HG02885 (cell line): ENCODE measurements at regions not wholly inside any gene's neighbourhood (a gene's known extent, or its start where the extent isn't known, plus 50 kb on each side); places are given as distances from the start of the nearest gene placed in this dataset.

Source experiments
- ATAC-seq: cut with Tn5 transposase; IDR thresholded peaks from one replicate; pipeline ENCODE4 v1.9.1; 2021; ENCODE audit warnings: mild to moderate bottlenecking; ENCODE audit not compliant: unreplicated experiment, poor library complexity

DNA sequence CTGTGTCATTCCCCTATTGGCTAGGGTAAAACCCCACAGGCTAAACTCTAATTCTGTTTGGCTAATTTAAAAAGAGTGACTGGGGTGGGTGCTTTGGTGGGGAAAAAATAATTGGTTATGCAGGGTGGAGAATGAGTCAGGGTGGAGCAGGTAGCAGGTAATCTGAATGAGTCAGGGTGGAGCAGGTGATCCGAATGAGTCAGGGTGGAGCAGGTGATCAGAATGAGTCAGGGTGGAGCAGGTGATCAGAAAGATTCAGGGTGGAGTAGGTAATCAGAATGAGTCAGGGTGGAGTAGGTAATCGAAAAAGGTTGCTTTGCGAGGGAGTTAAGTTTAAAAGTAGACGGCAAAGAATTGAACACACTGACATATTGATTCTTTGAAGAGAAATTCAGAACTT is 1218.8 kb upstream of the ATXN8OS start:
- ATAC-seq, result no peak

DNA sequence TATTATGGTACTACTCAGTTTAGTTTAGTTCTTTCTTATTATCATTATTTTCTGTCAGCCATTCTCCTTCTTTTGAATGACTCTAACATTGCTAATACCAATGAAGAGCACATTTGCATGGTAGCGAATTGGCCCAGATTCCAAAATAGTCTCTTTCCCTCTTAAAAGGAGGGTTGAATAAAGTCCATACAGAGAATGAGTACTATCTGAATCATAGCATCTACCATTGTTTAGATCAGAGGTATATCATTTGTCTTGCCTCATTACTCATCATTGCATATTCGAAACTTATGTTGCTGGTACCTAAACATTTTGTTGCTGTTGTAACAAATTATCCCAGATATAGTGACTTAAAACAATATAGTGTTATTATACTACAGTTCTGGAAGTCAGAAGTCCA is 1235.3 kb upstream of the ATXN8OS start:
- ATAC-seq, result no peak

DNA sequence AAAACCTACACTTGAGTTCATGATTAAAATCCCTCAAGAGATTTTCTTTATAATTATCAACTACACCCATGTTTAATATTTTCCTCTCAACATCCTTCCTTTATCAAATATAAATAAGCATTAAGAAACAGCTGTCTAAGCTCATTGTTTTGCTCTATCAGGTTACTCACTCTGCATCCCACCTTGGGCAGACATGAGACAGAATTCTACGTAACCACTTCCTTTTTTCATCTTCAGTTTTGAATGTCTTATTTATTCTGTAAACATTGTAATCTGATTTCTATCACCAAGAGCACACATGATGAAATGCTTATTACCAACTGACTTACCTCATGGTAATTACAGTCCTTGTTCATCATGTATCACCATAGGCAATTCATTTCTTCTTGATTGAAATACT is 1256.6 kb upstream of the ATXN8OS start:
- no peak for ATAC-seq

DNA sequence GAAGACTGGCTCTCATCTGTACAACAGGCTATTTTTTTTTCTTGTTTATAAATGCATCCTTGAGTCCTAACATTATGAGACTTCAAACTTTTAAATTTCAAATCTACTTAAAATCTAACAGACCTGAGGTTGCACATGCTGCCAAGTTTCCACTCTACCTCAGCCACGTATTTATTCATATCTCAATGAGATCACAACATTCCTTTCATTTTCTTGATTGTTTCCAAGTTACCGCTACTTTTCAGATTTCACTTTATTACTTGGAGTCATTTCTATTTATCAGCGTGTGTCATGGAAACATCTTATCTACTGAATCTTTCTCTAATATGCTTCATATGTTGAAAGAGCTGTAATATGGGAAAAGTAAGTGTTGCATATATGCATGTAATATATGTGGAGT is 1257.5 kb upstream of the ATXN8OS start:
- no peak for ATAC-seq

DNA sequence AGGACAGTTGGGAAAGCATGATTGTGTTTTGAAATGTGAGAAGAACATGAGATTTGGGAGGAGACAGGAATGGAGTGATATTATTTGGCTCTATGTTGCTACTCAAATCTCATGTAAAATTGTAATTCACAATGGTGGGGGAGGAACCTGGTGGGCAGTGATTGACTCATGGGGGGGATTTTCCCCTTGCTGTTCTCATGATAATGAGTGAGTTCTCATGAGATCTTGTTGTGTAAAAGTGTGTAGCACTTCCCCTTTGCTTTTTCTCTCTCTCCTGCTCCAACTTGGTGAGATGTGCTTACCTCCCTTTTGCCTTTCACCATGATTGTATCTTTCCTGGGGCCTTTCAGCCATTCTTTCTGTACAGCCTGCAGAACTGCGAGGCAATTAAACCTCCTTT is 1261.0 kb upstream of the ATXN8OS start:
- no peak for ATAC-seq

DNA sequence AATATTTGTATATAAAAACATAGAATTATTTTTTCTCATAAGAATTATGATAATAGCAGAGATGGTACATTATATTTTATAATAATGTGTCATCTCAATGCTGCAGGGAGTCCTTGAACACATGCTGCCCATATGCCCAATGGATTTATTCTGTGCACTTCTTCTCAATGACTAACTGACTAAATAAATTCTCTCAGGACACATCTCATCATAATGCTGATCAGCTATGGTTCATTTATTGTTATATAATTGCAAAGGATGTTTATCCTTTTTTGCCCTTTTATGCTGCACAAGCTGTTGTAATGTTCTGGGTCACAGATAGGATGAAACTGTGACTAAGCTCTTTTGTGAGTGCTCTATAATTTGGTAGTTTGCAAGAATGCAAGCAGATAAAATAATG is 1273.3 kb upstream of the ATXN8OS start:
- ATAC-seq, result no peak

DNA sequence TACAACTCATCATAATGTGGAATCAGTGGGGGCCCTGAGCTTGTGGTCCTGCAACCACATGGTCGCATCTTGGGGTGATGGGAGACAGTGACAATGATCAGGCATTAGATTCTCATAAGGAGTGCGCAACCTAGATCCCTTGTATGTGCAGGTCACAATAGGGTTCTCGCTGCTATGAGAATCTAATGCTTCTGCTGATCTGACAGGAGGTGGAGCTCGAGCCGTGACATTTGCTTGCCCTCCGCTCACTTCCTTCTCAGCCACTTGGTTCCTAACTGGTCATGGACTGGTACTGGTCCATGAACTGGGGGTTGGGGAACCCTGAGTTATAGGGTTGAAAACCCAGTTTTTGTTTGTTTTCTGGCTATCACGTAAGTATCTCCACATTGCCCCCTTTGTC is 1290.9 kb upstream of the ATXN8OS start:
- no peak for ATAC-seq

DNA sequence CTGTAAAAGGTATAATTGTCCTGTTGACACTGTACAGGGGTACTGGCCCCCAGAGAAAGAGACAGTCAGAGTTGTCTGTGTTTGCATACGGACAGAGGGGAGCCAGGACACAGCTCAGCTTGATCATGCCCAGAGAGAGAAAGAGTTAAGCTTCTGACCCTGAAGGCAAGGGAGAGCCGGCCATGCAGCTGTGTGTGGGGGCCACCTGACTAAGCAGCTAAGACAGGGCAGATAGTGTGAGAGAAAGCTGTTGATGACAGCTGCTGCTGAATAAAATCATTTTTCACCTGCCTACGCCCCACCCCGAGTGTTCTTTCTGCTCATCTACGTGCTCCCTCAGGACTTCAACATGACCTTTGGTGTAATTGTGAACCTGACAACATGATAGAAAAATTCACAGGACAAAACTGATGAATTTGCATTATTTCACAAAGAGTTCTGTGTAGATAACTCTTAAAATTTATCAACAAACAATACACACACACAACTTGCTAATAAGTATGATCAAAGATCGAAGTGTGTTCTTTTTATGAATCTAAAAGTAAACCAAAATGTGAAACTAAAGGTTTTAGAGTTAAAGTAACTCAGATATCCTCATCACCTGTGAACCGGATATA is 1294.3 kb upstream of the ATXN8OS start:
- no peak for ATAC-seq

DNA sequence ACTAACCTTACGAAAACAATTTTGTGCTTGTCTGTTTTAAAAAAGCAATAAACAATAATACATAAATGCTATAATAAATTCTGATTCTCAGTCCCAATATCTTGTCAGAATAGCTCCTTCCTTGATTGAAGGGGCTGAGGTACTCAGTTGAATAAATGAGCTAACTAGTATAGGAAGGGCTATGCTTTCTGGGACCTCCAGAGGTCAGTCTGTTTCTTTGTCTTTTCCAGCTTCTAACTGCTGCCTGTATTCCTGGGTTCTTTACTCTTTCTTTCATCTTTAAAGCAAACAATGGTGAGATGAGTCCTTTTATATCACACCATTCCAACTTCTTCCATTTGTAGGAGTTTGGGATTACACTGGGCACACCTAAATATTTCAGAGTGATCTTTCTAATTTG is 1297.0 kb upstream of the ATXN8OS start:
- no peak for ATAC-seq

DNA sequence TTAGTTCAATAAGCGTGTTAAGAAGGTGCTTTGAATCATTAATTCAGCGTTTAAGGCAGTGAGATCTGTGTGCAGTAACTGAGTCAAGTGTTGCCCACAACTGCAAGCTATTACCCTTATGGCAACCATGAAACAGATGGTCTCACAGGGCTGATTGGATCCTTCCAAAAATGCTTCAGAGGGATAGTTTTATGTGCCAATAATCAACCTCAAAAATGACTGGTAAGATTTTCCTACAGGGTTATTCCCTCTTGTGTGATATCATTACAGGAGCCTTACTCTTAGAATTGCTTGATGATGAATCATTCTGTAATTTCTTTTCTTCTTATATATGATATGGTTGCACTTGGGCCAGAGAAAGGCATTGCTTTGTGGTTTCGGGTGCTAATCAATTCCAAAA is 1299.2 kb upstream of the ATXN8OS start:
- ATAC-seq, result no peak

DNA sequence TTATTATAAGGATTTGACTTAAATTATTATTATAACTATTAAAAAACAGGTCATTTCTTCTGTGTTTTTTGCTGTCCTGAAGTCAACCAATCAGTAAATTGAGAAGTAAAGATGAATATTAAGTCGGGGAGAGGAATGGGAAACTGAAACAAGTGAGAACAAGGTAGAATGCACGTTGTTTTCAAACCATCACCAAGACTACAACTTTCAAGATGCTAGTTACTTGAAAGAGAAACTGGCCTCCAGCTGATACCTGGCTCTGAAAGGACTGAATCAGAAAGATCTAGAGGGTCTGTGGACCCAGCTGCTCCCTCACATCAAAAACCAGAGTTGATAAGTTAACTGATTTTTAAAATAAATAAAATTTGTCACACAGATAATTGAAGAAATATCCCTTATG is 1301.5 kb upstream of the ATXN8OS start:
- no peak for ATAC-seq

DNA sequence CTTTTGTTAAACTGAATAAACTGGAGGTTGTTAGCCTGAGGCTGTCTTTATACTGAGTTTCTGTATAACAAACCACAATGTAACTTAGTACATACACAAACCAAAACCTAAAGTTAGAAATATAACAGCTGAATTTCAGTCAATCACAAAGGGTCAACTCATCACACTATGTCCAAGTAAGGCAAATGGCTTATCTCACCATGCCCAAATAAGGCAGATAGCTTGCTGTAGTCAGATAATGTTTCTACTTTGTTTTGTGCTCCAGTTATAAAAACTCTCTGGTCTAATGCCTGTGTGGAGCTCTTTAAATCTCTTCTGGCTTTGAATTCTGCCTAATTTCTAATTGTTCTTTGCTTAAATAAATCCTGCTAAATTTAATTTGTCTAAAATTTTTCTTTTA is 1323.4 kb upstream of the ATXN8OS start:
- ATAC-seq, result no peak

DNA sequence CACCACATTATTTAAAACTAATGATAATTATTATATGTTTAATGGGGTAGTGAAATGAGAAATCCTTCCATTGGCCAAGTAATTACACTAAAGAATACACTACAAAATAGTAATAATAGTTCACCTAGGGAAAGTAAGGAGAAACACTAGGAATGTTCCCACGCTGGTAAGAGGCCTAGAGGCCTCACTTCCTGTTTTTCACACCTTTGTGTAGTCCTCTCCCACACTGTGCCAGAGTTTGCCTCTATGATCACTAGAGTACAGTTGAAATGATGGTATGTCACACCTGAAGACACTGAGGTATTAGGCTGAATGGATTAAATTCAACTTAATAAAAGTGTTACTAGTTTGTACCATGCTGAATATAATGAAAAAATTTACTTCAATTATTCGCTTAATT is 1348.0 kb upstream of the ATXN8OS start:
- no peak for ATAC-seq

DNA sequence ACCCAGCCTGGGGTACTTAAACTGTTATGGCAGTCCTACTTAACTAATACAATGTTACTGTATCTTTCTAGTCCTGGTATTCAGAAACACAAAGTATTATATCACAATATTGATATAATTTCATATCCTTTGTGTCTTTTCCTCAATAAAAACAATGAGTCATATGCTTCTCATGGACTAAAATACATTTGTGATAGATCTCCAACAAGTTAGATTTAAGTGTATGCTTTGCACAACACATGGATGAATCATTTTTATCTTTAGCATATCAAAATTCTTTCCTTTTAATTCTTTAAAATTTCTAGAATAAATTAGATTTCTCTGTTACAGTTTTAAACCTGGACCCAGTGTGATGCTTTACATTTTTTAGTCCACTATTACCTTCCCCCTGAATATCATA is 1357.8 kb upstream of the ATXN8OS start:
- no peak for ATAC-seq

DNA sequence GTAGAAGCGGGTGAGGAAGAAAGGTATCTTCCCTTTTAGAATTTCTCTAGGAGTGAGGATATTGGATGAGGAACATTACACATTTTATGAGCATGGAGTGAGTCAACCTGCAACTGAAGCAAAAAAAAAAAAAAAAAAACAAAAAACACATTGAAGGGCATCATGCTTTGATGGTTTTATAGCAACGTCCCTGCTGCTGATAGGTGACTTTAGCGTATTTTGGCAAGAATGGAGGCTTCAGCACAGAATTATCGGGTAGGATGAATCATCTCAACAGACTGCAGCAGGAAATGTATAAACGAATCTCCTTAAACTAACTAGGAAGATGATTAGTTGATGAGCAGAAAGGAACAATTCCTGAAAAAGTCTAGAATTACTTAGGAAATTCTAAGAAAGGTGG is 1359.6 kb upstream of the ATXN8OS start:
- ATAC-seq, result no peak

DNA sequence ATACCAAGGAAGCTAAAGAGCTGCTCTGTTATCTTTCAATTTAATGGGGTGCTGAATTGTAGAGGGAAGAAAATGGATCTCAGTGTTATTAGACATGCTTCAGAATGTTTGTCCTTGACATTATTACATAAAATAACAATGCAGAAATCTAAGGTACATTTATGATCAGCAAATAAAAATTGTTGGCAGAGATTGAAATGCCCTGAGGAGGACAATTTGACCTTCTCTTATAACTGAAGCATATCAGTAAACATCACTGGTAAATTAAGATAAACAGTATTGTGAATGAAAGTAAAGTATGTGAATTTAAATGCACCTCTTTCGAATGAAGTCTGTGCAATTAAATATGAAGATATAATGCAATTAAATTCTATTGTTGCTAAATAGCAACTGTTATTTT is 1362.1 kb upstream of the ATXN8OS start:
- no peak for ATAC-seq

DNA sequence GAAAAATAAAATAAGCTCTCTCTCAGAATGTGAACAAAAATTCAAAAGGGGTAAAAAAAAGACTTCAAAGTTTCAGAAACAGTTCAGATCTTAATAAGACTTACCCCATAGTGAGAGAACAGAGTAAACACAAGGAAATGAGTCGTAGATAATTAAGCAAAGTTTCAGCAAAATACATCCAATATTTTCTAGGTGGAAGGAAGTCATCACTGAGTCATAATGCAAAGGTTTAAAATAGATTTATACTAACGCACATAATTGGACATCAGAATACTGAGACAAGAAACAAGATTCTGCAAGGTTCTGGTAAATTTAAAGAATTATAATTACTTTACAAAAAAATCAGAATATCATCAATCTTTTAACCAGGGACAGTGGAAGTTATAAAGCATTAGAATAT is 1370.7 kb upstream of the ATXN8OS start:
- no peak for ATAC-seq

DNA sequence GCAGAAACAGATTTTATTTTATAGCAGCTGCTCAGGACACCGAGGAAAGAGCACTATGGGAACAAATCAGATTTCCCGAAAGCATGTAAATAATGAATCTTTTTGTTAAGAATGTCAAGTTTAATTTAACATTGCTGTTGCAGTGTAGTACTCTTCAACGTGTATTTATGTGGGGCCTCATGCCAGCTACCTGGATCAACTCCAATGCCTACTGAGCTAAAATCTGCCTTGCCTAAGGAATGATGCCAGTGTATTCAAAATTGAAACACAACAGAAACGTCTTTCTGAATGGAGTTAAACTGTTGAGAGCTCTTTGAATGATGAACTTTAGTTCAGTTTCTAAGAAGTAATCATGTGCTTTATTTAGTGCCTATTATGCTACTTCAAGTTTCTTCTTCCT is 1379.8 kb upstream of the ATXN8OS start:
- ATAC-seq, result no peak

DNA sequence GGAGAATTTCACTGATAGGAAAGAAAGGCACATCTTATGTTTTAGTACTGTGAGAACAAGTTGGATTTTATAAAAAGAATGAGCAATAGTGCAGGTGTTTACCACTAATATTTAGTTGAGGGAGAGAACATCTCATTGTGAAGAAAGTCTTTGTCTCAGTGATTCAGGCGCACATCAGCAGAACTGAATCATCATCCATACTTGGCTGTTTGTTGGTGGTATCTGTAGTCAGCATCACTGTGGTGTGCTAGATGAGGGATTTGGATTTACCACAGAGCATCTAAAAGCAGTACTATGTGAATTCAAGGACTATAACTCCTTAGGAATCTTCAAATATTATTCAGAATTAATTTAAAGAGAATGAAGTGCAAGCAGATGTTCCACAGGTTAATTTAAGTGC is 1380.5 kb upstream of the ATXN8OS start:
- no peak for ATAC-seq

DNA sequence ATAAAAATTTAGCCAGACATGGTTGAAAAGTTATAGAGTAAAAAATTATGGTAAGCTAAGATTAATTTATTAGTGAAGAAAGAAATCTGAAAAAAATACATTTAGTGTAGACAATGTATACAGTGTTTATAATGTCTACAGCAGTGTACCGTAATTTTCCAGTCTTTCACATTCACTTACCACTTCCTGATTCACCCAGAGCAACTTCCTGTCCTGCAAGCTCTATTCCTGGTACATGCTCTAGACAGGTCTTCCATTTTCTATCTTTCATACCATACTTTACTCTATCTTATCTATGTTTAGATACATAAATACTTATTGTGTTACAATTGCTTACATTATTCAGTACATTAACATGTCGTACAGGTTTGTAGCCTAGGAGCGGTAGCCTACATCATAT is 1387.8 kb upstream of the ATXN8OS start:
- no peak for ATAC-seq

DNA sequence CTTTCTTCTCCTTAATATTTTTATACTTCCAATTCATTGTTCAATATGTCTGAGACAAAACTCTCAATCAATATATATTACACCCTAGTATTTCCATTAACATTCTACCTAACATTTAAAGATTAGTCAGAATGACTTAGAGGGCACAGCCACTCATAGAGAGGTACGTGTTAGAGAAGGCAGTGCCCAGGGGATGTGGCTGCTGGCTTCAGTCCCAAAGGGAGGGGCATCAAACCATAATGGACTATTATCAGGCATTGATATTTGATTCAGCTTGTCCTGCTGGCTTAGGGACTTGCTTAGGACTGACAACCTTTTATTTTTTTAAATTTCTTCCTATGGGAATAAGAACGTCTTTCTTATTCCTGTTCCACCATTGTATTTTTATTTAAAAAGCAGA is 1392.0 kb upstream of the ATXN8OS start:
- ATAC-seq, result no peak

DNA sequence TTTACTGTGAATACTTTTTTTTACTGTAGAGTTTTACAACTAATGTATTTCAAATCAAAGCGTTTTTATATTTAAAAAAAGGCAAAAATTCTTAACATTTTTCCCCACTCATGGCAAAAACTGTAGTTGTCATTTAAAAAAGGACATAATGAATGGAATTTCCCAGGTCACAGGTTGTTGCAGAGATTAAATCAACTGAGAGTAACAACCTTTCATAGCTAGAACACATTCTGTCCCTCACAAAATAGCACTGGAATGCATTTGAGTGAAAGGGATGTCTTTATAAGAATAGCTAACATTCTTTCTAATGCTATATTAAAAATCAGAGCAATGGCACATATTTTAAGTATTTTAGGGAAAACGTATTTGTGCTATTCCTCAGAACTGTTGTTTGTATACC is 1393.3 kb upstream of the ATXN8OS start:
- no peak for ATAC-seq

DNA sequence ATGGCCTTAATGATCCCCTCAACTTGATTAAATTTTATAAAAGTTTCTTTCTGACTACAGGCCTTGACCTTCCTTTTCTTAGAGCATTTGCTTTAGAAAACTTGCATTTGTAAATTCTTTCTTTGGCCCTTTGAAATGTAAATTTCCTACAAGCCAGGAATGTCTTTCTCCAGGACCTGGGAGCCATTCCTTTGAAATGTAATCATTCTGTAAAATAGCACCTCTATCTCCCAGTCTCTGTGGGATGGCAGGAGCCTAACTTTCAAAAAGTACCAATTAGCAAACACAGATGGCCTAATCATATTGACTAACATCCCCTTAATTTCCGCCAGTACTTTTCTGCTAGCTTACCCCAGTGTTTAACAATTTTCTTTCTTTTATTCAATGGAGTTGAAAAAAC is 1394.2 kb upstream of the ATXN8OS start:
- no peak for ATAC-seq
